LNCaP clone FGC (cell line): ENCODE measurements at regions not wholly inside any gene's neighbourhood (a gene's known extent, or its start where the extent isn't known, plus 50 kb on each side); places are given as distances from the start of the nearest gene placed in this dataset.

Source experiments
- DNase-seq: peaks from one replicate; pipeline ENCODE4 v3.0.0-alpha.2; 2011; ENCODE audit warnings: low read depth
- H3K4me3 ChIP-seq: 2 replicates; pipeline ENCODE4 v1.5.1; 2011; ENCODE audit warnings: mild to moderate bottlenecking, low read depth, low read length, control low read depth
- TF ChIP-seq, protein P1 (sequence below): IDR thresholded peaks from 2 replicates; pipeline ENCODE4 v1.5.1; 2012; ENCODE audit warnings: mild to moderate bottlenecking; ENCODE audit not compliant: control insufficient read depth, insufficient read depth; ENCODE audit errors: extremely low read depth

DNA sequence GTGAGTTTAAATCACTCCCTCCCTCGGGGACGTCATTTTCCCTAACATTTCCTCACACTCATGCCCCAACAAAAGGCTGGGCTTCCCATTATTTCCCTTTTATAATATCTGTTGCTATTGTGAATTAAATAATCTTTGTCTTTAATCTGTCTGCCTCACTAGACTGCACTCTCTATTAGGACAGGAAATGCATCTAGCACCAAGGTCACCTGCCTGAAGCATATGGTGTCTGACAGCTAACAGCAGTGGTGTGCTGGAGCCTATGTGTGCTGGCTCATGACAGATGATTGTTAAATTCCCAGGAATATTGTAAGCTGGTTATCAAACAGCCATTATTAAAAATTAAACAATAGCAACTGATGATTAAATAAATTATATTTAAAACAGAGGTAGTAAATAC, 237.0 kb upstream of the CEP162 start:
- no peak for DNase-seq
- H3K4me3 ChIP-seq = no peak overlapping the region
- TF ChIP-seq, protein P1, sequence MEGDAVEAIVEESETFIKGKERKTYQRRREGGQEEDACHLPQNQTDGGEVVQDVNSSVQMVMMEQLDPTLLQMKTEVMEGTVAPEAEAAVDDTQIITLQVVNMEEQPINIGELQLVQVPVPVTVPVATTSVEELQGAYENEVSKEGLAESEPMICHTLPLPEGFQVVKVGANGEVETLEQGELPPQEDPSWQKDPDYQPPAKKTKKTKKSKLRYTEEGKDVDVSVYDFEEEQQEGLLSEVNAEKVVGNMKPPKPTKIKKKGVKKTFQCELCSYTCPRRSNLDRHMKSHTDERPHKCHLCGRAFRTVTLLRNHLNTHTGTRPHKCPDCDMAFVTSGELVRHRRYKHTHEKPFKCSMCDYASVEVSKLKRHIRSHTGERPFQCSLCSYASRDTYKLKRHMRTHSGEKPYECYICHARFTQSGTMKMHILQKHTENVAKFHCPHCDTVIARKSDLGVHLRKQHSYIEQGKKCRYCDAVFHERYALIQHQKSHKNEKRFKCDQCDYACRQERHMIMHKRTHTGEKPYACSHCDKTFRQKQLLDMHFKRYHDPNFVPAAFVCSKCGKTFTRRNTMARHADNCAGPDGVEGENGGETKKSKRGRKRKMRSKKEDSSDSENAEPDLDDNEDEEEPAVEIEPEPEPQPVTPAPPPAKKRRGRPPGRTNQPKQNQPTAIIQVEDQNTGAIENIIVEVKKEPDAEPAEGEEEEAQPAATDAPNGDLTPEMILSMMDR = no peak

DNA sequence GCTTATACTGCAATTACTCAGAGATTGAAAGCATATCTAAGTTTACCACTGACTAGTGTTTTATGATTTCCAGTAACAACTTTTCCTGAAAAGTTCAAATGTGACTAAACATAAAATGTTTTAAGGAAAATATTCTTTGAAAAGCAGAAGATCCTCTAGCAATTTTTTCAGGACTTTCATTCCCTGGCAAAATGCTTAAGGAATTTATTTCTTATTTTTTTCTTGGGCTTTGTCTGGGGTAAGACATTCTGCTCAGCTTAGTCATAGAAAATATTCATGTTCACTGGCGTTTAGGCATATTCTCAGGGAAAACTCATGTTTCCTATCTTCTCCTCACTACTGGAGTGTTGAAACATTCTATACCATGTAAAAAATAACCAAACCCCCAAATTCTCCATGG, 235.3 kb upstream of the CEP162 start:
- no peak for DNase-seq
- TF ChIP-seq, protein P1 = no peak
- no peak overlapping the region for H3K4me3 ChIP-seq

DNA sequence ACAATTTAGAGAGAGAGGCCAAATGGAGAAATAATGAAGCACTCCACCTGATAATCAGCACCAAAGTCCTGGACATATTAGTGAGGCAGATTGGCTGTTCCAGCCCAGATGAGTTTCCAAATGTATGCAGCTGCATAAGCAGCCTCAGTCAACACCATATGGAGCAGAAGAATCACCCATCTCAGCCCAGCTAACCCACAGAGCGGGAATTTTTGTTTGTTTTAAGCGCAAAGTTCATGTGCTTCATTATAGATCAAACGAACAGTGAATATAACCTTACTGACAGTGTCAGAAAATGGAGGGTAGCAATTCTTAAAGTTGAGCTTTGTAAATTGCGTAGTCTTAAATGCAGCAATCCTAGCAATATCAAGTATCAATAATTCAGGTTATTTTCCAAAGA, 234.0 kb upstream of the CEP162 start:
- no peak for DNase-seq
- TF ChIP-seq, protein P1 = no peak
- H3K4me3 ChIP-seq = no peak overlapping the region

DNA sequence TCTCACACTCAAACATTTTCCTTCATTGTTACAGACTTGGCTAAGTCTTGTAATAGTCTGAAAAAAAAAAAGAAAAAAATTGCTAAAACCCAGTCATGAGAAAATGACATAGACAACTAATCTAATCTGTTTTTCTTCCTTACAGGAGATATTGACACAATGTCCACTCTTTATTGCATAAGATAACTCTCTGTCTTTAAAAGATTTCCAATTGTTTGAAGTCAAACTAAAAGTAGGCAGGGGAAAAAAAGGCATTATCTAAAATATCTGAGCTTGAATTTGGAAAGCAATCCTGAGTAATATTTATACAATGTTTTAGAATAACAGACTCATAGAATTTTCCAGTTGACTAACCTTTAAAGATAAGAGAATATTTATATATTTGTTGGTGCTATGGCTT, 233.0 kb upstream of the CEP162 start:
- TF ChIP-seq, protein P1 = no peak
- H3K4me3 ChIP-seq = no peak overlapping the region
- no peak for DNase-seq

DNA sequence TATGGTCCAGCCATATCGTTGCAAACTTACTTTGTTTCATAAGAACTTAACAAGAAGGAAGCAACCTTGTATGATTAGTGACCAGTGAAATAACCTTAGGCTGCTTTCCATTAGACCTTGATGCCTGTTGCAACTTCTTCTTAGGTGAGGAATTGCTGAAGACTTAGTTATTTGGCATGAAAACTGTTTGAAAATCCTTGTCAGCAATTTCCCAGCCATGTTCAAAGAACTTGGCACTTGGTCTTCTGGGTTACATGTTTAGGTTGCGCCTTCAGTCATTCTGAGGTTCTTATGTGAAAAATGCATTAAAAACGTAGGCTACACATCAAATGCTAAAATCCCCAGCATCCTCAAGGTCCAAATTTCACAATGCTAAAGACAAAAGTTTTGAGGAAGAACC, 232.0 kb upstream of the CEP162 start:
- DNase-seq = no peak
- no peak overlapping the region for H3K4me3 ChIP-seq
- TF ChIP-seq, protein P1 = no peak

DNA sequence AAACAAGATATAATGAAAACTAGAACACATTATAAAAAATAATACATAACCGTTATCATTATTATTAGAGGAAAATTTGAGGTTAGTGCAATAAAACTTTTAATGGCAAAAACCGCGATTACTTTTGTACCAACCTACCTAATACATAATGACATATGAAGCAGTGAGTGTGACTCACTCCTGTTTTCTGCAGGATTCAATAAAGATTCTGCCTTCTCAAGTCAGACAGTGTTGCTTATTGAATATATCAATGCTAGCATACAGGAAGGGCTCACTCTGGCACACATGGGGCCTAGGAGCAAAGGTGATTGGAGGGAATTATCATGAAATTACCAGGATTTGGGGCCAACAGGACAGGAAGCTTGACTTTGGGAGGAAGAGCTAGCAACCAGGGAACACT, 230.8 kb upstream of the CEP162 start:
- DNase-seq = no peak
- TF ChIP-seq, protein P1 = no peak
- no peak overlapping the region for H3K4me3 ChIP-seq

DNA sequence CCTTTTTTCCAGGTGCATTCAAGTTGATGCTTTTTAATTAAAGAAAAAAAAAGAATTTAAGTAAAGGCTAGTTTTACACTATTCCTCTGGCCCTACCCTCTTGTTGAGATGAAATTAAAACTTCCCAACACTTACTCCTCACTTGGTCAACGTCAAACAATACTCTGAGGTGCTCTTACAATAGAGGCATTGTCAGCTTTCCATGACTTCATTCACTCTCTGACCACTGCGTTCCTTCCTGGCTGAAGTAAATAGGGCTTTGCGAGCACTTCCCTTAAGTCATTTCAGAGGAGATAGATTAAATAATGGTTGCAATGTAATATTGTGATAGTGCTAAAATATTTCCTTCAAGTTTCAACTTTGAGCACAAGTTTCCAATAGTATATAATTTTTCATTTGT, 229.8 kb upstream of the CEP162 start:
- TF ChIP-seq, protein P1 = no peak
- H3K4me3 ChIP-seq = no peak overlapping the region
- no peak for DNase-seq
